D721Med (cell line): ENCODE measurements at regions not wholly inside any gene's neighbourhood (a gene's known extent, or its start where the extent isn't known, plus 50 kb on each side); places are given as distances from the start of the nearest gene placed in this dataset.

Experiments
- DNase-seq: peaks from one replicate; pipeline ENCODE4 v3.0.0; 2011; ENCODE audit warnings: low spot score; ENCODE audit not compliant: insufficient read length
- FAIRE-seq: peaks from 2 replicates; lab custom pipeline; 2011; peaks lifted over from hg19 to GRCh38; lab: Jason Lieb, UNC
- TF ChIP-seq, protein P1 (sequence below): IDR thresholded peaks from 2 replicates; pipeline ENCODE4 v1.5.1; 2012; ENCODE audit warnings: mild to moderate bottlenecking, control low read depth; ENCODE audit not compliant: insufficient read depth; ENCODE audit errors: missing control alignments

GRCh38 chr2:34979148-34979547, 1376.4 kb upstream of the CRIM1 start:
- FAIRE-seq: no peak
- TF ChIP-seq, protein P1, sequence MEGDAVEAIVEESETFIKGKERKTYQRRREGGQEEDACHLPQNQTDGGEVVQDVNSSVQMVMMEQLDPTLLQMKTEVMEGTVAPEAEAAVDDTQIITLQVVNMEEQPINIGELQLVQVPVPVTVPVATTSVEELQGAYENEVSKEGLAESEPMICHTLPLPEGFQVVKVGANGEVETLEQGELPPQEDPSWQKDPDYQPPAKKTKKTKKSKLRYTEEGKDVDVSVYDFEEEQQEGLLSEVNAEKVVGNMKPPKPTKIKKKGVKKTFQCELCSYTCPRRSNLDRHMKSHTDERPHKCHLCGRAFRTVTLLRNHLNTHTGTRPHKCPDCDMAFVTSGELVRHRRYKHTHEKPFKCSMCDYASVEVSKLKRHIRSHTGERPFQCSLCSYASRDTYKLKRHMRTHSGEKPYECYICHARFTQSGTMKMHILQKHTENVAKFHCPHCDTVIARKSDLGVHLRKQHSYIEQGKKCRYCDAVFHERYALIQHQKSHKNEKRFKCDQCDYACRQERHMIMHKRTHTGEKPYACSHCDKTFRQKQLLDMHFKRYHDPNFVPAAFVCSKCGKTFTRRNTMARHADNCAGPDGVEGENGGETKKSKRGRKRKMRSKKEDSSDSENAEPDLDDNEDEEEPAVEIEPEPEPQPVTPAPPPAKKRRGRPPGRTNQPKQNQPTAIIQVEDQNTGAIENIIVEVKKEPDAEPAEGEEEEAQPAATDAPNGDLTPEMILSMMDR: no peak
- DNase-seq: no peak

DNA sequence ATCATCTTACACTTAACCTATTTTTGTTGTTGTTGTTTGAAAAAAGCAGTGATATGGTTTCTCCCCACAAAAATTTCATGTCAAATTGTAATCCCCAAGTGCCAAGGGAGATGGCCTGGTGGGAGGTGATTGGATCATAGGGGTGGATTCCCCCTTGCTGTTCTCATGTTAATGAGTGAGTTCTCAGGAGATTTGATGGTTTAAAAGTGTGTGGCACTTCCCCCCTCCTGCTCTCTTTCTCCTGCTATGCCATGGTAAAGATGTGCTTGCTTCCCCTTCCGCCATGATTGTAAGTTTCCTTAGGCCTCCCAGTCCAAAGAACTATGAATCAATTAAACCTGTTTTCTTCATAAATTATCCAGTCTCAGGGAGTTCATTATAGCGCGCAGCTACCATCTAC, 1362.7 kb upstream of the FAM98A start:
- DNase-seq: no peak
- no peak for FAIRE-seq
- TF ChIP-seq, protein P1: no peak

DNA sequence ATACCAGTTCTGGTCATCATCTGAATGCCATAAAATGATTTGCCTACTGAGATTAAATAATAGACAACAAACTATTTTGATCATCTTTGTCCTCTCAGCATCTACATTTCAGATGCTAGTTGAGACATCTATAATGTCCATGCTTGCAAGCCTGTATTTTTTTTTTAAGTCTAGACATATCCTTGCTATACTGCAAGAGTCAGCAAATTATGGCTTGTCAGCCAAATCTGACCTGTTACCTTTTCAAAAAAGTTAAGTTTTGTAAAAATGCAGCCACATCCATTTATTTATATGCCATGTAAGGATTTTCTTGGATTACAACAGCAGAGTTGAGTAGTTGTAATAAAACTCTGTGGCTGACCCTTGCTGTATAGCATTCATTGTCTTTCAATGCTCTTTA, 1355.7 kb upstream of the FAM98A start:
- TF ChIP-seq, protein P1: no peak
- FAIRE-seq (no peak), DNase-seq (no peak)

DNA sequence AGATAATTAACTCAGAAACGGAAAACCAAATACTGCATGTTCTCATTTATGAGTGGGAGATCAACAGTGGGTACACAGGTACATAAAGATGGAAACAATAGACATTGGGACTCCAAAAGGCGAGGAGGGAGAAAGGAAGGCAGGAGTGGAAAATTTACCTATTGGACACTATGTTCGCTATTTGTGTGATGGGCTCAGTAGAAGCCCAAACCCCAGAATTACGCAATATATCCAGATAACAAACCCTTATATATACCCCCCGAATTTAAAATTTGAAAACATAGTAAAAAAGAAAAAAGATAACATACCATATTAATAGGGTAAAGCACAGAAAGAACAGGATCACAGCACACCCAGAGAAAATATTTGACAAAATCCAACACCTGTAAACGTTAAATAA, 1351.7 kb upstream of the FAM98A start:
- FAIRE-seq (no peak), DNase-seq (no peak)
- TF ChIP-seq, protein P1: no peak

- TF ChIP-seq, protein P1: no peak
- no peak for DNase-seq
These were observed 1350.2 kb upstream of the FAM98A start for GRCh38 chr2:34949316-34949715.

DNA sequence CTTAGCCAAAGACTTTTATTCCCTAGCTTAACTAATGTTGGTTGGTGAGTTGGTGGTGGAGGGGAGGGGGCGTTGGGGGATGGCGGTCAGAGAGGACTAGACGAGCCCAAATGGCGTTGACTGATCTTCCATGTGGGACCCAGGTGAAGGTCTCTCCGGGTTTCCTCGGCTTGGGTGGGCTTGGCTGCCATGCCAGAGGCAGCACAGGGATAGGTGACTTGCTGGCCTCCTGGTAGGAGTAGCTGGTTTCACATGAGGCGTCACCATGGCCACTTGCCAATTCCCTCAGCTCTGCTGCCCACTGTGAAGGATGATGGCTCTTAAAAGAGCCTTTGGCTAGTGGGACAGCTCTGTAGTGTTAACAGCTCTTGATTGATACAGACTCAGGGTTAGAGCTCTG, 1337.0 kb upstream of the FAM98A start:
- no peak for FAIRE-seq
- TF ChIP-seq, protein P1: no peak
- DNase-seq: no peak

More at GRCh38 chr2:34949316-34949715, 1350.2 kb upstream of the FAM98A start:
- no peak for FAIRE-seq

- FAIRE-seq: no peak
- TF ChIP-seq, protein P1: no peak
- DNase-seq: no peak
These were observed 1313.0 kb upstream of the FAM98A start for GRCh38 chr2:34912084-34912483.
